HG02840 (cell line): ENCODE measurements at regions not wholly inside any gene's neighbourhood (a gene's known extent, or its start where the extent isn't known, plus 50 kb on each side); places are given as distances from the start of the nearest gene placed in this dataset.
"Not testable (repeated sequence)": the region's sequence is repeated elsewhere in the genome, so short reads cannot be mapped to it uniquely, and the experiment has no call there.

ENCODE experiments used
- ATAC-seq: cut with Tn5 transposase; IDR thresholded peaks from one replicate; pipeline ENCODE4 v1.9.1; 2021; ENCODE audit warnings: mild to moderate bottlenecking, moderate library complexity, moderate number of reproducible peaks; ENCODE audit not compliant: unreplicated experiment, low FRiP score

GRCh38 chr3:82133070-82133606 lies 371.7 kb upstream of the GBE1 start:
- ATAC-seq: peak; percentile 77

- ATAC-seq: no peak
Observed at GRCh38 chr3:82132210-82133069, 371.0 kb upstream of the GBE1 start.

GRCh38 chr3:82130046-82130445 lies 368.6 kb upstream of the GBE1 start:
- no peak for ATAC-seq

GRCh38 chr3:82129221-82129801 lies 367.9 kb upstream of the GBE1 start:
- ATAC-seq: no peak

- no peak for ATAC-seq
Observed at GRCh38 chr3:82128271-82128670, 366.8 kb upstream of the GBE1 start.

GRCh38 chr3:82122554-82123345 lies 361.3 kb upstream of the GBE1 start:
- no peak for ATAC-seq

GRCh38 chr3:82114589-82114988 lies 353.1 kb upstream of the GBE1 start:
- no peak for ATAC-seq

- ATAC-seq: not testable (repeated sequence)
Observed at GRCh38 chr3:82110721-82111120, 349.3 kb upstream of the GBE1 start.

- ATAC-seq: no peak
Observed at GRCh38 chr3:82103241-82103640, 341.8 kb upstream of the GBE1 start.

GRCh38 chr3:82100378-82100777 lies 338.9 kb upstream of the GBE1 start:
- no peak for ATAC-seq

- ATAC-seq: no peak
Observed at GRCh38 chr3:82093641-82094040, 332.2 kb upstream of the GBE1 start.

- no peak for ATAC-seq
Observed at GRCh38 chr3:82088749-82089148, 327.3 kb upstream of the GBE1 start.

- no peak for ATAC-seq
Observed at GRCh38 chr3:82087958-82088357, 326.5 kb upstream of the GBE1 start.

GRCh38 chr3:82085851-82086475 lies 324.5 kb upstream of the GBE1 start:
- no peak for ATAC-seq

- no peak for ATAC-seq
Observed at GRCh38 chr3:82085356-82085755, 323.9 kb upstream of the GBE1 start.

- ATAC-seq: no peak
Observed at GRCh38 chr3:82084824-82085223, 323.4 kb upstream of the GBE1 start.

- ATAC-seq: no peak
Observed at GRCh38 chr3:82082796-82083195, 321.4 kb upstream of the GBE1 start.

- ATAC-seq: no peak
Observed at GRCh38 chr3:82081351-82081750, 319.9 kb upstream of the GBE1 start.

- no peak for ATAC-seq
Observed at GRCh38 chr3:82080792-82081191, 319.3 kb upstream of the GBE1 start.

- no peak for ATAC-seq
Observed at GRCh38 chr3:82080261-82080660, 318.8 kb upstream of the GBE1 start.
